ENCODE measurements at regions not wholly inside any gene's neighbourhood (a gene's known extent, or its start where the extent isn't known, plus 50 kb on each side); places are given as distances from the start of the nearest gene placed in this dataset.

- TF ChIP-seq, protein P1, sequence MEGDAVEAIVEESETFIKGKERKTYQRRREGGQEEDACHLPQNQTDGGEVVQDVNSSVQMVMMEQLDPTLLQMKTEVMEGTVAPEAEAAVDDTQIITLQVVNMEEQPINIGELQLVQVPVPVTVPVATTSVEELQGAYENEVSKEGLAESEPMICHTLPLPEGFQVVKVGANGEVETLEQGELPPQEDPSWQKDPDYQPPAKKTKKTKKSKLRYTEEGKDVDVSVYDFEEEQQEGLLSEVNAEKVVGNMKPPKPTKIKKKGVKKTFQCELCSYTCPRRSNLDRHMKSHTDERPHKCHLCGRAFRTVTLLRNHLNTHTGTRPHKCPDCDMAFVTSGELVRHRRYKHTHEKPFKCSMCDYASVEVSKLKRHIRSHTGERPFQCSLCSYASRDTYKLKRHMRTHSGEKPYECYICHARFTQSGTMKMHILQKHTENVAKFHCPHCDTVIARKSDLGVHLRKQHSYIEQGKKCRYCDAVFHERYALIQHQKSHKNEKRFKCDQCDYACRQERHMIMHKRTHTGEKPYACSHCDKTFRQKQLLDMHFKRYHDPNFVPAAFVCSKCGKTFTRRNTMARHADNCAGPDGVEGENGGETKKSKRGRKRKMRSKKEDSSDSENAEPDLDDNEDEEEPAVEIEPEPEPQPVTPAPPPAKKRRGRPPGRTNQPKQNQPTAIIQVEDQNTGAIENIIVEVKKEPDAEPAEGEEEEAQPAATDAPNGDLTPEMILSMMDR (conservative IDR thresholded peaks at IDR 0.05 in 1 of 2, IDR thresholded peaks at IDR 0.05 in 1 of 2; ENCODE audit: low read depth in 1 of 2, low read length in 2 of 2) = no peak
- no peak for TF ChIP-seq EZH2 (IDR thresholded peaks at IDR 0.05; ENCODE audit: low read length, missing control alignments)
Observed at GRCh38 chr7:47663213-47663612, 81.3 kb upstream of the TNS3 start.

Data from fibroblast of lung (primary cell).